ENCODE measurements at regions not wholly inside any gene's neighbourhood (a gene's known extent, or its start where the extent isn't known, plus 50 kb on each side); places are given as distances from the start of the nearest gene placed in this dataset.
A peak's percentile ranks its signal among the peaks of the same experiment; 100 is the strongest.

DNA sequence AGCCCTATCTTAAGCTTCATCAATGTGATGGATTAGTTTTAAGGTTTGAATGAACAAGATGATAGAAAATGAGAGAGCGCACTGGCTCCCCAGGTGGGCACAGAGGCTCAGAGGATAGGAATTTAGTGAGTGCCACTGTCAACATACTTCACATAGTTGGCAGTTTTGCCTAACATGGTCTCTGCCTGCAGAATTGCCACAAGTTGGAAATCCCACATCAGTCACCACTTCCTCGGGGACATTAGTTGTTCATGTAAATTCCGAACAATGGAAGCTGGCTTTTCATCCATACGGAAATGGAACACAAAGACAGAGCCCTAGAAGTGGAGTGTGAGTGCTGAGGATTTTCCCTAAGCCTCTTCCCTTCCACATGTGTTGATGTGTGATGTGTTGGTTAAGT is 123.9 kb upstream of the PHACTR1 start:
- DNase-seq, result no peak

DNA sequence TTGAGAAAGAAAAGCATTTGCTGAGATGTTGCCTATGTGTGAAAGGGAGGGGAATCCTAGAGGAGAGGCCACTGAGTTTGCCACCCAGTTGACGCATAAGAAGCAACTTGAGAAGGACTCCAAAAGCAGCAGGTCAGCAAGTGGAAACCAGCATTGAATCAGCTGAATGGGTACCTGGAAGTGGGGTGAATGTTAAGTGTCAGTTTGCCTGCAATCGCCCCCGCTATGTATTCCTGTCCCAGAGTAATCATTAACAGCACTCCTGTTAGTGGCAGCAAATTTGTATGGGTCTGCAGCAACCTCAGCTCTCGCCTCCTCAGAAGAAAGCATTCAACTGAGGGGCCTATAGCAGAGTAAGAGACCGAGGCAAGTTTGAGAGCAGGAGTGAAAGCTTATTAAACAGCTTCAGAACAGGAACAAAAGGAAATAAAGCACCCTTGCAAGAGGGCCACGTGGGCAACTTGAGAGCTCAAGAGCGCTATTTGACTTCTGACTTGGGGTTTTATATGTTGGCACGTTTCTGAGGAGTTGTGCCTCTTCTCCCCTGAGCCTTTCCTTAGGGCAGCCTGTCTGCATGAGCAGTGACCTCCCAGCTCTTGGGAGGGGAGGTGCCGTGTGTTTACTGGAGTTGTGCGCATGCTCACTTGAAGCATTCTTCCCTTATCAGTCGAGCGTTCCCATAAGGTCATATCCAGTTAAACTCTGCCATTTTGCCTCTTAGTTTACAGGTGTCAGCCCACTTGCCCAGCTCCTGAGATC is 122.6 kb upstream of the PHACTR1 start:
- DNase-seq, result no peak

DNA sequence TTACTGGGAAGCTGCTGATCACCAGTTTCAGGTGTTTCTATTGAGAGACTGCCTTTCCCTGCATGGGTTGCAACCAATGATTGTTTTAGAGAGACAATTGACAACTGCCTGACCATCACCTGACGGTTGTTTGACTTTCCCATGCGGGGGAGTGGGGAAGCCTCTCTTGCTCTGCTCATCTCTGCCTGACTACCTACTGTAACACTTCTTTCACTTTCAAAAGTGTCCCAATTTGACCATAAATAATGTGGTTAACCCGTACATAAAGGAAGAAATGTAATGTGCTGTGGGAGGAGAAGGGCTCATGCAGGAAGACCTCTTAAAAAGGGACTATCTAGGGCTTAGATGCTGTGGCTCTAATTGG is 122.1 kb upstream of the PHACTR1 start:
- no peak for DNase-seq

DNA sequence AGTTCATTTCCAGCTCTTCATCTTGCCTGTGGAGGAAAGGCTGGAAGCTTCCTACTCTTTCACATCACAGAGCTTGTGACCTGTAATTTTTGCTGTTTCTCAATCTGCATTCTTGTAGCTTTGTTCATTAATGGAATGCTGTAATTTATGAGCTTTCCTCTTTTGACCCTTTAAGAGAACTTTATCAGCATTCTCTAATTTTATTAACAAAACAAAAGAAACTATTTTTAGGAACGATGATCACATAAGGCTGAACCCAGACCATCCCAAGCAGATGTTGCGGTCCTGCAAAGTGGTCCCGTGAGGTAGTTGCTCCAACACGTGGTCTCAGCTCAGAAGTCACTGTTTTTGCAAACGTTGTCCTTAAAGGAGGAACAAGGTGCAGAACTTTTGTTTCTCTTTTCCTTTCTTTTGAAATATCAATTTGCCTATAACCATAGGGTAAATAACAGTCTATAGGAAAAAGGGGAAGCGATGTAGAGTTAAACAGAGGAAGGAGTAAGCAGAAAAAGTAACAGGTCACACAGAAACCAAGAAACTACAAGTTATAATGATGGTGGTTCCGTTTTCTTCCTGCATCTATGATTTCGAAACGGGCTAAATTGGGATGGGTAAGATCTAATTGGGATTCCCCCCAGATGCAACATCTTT is 121.3 kb upstream of the PHACTR1 start:
- DNase-seq, result no peak

DNA sequence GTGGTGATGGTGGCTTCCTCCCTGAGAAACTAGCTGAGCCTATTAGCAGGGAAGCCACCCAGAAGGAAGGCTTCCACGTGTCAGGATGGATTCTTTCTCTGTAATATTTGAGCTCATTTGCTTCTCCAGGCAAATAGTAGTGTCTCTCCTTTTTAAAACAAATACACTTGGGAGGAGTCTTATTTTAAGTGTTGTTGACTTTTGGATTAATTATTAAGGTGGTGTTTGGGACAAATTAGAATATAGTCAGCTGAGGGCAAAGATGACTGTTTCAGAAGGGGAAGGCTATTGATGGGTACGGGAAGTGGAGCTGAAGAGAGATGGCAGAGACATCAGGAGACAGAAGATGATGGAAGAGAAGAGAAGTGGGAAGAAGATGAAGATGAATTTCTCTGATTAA is 119.8 kb upstream of the PHACTR1 start:
- DNase-seq, result no peak

DNA sequence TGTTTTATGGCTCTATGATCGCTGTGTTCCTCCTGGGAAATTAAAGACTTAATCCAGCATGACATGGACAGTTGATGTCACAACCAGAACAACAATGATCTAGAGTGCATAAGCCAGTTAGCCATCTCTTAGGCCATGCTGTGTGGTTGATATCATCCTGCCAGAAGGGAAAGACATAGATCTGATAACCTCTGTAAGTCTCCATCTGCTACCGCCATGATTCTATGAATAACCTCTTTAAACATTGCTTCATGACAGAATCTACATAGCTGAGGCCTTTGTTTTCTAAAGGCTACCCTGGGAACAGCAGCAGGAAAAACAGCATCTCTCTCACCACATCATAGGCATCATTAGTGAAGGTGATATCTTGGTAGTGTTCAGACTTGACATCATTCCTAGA is 117.6 kb upstream of the PHACTR1 start:
- no peak for DNase-seq

DNA sequence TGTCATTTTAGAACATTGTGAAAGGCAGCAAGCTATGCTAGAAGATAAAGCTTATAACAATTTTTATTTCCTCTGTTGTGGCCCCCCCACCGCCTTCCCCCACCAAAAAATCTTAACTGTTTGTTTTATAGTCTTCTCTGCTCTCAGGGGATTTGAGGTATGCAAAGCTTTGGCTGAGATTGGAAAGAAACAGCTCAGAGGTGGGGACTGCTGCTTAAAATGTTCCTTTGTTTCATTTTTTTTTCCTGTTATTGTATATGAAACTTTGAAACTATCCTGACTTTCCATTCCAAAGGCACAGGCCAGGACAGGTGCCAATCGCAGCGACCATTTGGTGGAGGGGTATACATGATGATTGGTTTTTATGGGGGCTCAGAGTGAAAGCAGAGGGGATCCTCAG is 114.7 kb upstream of the PHACTR1 start:
- no peak for DNase-seq

DNA sequence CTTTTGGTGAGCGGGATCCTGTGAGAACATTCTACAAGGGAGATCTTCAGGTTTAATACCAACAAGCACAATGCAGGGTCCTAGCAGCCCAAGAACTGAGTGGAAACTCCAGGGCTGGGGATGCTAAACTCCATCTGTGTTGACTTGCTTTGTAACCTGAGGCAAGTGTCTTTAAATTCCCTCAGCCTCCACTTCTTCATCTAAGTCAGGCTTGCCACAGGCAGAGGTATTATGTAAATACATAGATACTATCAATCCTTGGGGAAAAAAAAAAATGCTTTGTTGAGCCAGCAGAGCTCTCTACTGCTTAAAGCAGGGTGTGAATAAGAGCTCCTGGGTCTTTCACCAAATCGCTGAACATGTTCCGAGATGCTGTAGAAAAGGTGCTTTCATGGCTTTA is 114.2 kb upstream of the PHACTR1 start:
- DNase-seq, result no peak

DNA sequence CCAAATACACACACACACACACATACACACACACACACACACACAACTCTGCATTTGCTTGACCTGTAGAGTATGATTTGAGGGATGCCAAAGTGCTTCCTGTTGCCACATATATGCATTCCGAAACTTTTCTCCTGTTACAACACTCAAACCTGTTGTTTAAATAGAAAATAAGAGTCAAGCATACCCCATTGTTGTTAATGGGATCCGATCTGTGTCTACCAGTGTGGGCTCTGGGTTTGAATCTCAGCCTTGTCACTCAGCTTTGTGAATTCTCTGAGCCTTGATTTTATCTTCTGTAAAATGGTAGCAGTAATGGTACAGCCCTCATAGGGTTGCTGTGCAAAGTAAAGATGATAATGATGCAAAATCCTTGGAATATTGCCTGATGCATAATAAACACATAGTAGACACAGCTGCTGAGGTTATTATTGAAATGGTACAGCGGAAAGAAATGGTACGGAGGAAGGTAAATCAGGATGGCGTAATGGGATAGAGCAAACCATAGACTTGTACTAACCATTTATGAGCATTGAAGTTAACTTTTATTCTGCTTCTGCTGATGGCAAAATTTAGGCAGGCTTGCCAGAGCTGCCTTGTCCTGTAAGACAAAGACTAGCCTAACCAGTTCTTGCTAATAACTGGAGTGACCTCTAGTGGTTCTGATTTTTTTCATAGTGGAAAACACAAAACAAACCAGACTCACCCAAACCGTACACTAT is 113.5 kb upstream of the PHACTR1 start:
- DNase-seq, result no peak

DNA sequence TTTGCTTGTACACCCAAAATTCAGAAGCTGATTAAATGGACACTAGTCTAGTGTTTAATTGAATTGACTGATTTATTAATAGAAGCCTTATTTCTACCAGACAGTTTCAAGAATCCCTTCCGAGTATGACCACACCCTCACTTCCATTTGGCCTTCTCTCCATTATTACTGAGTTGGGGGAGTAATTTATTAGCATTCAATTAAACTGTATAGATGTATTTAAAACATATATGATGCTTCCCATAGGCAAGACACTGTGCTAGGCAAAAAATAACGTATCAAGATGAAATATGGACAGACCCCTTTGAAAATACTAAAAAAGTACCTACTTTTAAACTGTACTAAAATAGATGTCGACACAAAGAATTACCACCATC is 112.9 kb upstream of the PHACTR1 start:
- no peak for DNase-seq

DNA sequence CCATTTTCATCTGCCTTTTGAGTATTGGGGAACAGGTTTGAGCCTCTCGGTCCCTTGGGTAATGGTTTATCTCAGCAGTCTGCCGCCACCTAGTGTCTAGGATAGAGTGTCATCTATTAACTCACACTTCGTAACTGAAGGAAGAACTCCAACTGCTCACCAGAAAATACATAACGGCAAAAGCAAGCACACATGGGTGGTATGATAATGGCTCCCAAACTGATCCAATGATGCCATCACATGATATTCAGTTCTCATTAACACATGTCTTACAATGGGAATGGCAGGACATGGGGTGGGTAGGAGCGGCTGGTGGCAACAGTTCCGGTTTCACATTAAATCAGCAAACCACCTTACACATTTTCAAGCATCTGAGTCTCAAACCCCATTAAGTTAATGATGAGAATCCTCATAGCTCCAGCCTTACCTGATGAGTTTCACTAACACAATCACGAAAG is 110.7 kb upstream of the PHACTR1 start:
- DNase-seq, result peak in 1 of 4 experiments; percentile 1

DNA sequence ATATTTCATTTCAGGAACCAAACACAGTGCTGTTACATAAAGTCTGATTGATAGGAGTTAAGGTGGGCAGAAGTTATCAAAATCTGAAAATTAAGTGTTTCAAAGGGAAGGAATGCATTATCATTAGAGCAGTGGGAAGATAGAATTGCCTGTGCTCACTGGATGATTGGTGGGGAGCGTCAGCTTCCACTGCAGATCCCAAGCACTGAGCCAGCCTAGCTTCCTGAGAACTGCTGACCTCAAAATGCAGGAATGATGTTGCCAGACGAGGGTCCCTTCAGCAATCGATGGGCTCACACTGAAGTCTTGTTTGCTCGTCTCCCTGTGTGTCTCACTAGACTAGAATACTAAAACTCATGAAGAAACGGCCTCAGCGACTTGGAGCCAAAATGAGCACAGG is 110.0 kb upstream of the PHACTR1 start:
- DNase-seq, result no peak

DNA sequence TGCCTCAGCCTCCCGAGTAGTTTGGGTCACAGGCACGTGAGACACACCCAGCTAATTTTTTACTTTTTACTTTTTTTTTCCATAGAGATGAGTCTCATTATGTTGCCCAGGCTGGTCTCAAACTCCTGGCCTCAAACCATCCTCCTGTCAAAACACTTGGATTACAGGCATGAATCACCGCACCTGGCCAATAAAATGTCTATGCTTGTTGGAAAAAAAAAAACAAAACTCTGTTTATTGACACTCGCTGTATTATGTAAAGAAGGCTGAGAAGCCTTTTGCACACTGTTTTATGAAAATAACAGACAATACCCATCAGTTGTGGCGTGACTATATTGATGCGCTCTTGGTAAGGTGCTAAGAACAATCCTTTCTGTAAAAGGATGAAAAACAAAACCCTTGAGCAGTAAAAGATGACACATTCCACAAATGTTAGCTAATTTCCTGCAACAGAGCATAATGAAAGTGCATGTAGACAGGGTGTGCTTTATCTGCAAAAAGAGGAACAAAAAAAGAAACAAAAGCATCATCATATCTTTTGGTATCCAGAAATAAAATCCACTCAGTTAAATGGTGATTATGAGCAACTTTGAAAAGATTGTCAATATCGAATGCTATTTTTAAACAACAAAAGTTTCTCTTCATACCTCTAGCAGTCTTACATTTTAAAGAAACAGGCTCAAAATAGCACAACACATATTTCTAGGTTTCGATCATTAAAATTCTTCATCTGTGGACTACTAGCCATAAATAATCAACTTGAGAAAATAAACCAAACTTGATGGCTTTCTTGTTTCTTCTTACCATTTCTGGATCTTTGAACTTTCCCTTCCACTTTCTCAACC is 108.3 kb upstream of the PHACTR1 start:
- DNase-seq, result no peak

DNA sequence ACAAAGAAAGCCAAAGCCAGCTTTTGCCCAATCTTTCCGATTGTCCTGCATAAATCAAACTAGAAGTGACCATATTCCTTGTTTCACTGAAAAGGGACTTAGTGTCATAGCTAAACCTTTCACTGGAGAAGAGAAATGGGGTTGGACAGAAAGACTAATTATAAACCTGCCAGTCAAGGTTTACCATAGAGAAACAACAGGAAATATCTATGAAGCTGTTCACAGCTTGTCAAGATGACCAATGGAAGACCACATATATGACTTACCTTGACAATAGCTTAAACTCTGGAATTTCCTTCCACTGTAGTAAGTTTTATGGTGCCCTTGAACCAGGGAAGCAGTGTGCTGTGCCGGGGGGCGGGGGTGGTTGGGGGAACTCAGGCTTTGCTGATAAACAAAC is 107.7 kb upstream of the PHACTR1 start:
- DNase-seq, result no peak

DNA sequence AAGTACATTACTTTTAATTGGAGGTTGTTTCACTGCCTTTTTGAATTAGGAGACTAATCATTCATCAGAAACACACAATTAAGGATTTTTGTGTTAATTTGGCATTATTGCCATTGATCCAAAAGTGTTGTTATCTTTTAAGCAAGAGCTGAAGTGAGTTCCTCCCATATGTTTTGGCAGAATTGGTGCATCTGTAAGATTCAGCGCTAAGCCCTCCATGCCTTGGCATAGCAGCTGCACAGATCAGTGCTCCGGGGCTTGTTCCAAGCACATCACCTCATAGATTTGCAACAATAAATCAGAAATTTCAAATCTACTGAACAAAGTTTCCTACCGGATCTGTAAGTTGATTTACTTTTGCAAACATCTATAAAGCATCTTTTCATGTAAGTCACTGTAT is 106.8 kb upstream of the PHACTR1 start:
- no peak for DNase-seq

DNA sequence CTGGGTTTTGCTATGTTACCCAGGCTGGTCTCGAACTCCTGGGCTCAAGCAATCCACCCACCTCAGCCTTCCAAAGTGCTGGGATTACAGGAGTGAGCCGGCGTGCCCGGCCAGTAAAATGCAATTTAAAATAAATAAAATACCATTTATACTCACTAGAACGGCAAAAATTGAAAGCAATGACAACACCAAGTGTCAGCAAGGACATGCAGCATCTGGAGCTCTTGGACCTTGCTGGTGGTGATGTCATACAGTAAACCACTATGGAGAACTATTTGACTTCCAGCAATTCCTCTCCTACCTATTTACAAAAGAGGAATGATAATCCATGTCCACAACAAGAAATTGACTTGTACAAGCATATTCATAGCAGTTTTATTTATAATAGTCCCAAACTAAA is 105.7 kb upstream of the PHACTR1 start:
- no peak for DNase-seq

DNA sequence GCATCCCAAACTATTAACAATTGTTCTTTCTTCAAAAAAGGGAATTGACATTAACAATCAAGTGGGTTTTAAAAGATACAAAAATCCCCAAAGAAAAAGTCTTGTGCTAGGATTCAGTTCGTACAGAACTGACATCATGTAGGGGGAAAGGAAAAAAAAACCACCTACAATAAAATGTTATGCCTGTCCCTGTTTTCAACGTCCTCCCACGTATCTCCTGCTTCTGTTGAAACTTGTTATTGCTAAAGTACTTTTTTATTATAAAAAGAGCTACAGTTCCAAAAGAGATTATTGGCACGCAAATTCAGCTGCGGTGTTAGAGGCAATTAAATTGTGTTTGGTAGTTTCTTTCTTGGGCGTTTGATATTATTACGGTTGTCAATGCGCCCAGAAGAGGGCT is 102.8 kb upstream of the PHACTR1 start:
- DNase-seq, result no peak

DNA sequence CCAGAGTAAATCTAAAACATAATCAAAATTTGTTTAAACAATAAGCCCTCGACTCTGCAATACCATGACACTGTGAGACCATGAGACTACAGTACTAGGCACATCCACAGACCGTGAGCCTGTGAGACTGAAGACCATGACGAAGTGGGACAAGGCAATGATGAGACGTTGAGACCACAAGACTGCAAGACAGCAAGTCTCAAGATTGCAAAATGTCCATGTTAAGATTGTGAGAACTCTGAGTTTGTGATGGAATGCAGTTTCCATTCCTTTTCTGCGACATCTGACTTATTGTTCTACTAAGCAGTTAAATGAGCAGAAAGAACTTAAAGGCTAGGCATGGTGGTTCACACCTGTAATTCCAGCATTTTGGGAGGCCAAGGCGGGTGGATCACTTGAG is 102.1 kb upstream of the PHACTR1 start:
- DNase-seq, result no peak

DNA sequence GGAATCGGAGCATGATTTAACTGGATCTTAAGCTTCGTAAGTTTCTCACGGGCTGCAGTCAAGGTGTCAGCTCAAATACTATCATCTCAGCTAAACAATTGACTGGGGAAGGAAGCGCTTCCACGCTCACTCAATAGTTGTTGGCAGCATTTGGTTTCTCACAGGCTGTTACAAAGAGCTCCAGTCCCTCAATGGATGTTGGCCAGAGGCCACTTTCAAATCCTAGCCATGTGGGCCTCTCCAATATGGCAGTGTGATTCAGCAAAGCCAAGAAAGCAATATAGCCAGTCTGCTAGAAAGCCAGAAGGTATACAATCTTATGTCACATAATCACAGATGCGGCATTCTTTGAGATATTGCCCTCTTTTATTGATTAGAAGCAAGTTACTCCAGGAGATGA is 98.3 kb upstream of the PHACTR1 start:
- DNase-seq, result no peak

DNA sequence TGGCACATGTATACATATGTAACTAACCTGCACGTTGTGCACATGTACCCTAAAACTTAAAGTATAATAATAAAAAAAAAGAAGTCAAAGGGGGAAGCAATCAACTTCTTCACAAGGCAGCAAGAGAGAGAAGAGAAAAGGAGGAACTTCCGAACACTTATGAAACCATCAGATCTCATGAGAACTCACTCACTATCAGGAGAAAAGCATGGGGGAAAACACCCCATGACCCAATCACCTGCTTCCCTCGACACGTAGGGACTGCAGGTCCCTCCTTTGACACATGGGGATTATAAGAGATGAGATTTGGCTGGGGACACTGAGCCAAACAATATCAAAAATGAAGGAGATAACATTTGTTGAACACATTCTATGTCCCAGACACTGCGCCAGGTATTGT is 94.8 kb upstream of the PHACTR1 start:
- DNase-seq, result no peak

DNA sequence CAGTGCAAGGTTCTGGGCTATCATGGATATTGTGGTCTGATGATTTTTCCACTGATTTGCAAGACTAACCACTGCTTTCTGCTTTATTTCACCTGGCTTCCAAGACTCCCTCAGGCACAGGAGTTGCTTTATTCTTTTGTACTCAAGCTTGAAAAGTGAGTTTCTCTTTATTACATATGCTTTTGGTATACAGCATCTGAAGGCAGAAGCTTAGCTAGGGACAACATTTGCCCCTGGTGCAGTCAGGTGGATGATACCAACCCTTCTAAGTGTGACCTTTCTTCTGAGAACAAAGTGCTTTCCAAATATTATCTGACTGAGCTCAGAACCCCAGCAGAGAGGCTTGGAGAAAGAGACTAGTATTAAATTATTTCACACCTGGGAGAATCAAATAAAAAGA is 94.0 kb upstream of the PHACTR1 start:
- DNase-seq, result no peak

DNA sequence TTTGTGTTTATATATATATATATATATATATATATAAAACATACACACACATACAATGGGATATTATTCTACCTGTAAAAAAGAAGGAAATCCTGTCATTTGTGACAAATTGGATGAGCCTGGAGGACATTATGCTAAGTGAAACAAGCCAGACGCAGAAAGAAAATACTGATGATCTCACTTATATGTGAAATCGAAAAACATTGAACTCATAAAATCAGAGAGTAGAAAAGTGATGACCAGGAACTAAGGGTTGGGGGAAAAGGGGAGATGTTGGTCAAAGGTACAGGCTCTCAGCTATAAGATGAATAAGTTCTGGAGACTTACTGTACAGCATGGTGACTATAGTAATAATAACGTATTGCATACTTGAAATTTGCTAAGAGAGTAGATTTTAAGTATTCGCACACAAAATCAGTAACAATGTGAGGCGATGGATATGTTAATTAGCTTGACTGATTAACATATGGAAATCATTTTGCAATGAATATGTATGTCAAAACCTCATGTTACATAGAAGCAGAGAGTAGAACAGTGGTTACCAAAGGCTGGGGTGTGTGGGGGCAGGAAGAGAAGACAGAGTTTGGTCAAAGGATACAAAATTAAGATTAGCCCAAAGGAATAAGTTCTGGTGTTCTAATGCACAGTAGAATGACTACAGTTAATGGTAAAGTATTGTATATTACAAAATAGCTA is 92.3 kb upstream of the PHACTR1 start:
- no peak for DNase-seq

DNA sequence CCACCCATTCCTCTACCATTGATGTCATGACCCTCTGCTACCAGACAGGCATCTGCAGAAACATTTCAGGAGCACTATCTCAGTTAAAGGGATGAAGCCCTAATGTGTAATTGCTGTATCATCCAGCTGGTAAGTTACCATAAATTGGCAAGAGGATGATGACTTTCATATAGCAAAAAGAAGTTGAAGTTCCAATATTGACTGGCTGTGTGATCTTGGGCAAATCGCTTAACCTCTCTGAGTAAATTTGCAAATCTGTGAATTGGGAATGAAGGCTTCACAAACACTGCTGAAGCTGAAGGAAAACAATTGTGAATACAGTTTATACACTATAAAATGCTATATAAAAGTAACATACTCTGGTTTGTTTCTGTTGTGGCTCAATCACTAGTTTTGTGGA is 89.5 kb upstream of the PHACTR1 start:
- DNase-seq, result no peak

Data from activated CD4-positive, CD25-positive, alpha-beta regulatory T cell (primary cell).